TTC549 (cell line): ENCODE measurements at regions not wholly inside any gene's neighbourhood (a gene's known extent, or its start where the extent isn't known, plus 50 kb on each side); places are given as distances from the start of the nearest gene placed in this dataset.

ENCODE experiments used
- FAIRE-seq: peaks from 2 replicates; lab custom pipeline; 2012; peaks lifted over from hg19 to GRCh38; lab: Jason Lieb, UNC

DNA sequence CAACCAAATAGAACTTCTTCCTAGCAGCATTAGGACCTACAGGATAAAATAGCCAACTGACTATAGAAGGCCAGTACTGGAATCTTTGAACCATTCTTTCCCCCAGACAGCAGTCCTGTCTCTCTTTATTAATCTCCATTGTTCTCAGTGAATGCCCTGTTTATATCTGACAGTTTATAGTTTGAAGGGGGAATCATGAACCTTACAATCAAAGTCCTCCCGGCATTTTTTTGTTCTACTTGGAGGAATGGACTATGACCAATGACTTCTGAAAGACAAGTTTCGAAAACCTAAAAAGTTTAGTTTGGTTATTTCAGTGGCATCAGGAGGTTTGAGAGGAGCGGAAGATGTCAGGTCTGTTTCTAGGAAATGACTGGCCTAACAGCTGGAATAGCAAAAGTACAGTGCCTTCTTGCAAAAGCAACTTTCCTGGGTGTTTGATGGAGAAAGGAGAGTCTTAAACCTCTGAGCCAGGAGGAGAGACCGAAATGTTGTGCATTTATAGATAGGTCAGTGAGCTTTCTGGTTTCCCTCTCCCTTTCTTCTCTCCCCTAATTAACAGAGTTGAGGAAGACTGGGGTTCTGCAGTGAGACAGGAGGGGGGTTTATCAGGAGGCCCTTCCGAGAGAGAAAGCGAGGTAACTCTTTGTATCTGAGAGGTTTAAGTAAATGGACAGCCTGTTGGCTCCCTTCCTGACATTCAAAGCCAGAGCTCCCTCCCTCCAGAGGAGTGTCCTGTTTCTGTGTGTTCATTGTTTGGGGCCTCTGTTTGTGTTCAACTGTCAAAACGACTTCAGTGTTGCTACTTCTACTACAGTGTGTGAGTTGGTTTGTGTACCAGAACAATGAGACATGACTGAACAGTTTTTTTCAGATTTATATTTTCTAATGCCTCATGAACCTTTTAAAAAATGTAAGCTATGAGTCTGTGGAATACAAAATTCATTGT is 383.0 kb upstream of the RARB start:
- FAIRE-seq: no peak

DNA sequence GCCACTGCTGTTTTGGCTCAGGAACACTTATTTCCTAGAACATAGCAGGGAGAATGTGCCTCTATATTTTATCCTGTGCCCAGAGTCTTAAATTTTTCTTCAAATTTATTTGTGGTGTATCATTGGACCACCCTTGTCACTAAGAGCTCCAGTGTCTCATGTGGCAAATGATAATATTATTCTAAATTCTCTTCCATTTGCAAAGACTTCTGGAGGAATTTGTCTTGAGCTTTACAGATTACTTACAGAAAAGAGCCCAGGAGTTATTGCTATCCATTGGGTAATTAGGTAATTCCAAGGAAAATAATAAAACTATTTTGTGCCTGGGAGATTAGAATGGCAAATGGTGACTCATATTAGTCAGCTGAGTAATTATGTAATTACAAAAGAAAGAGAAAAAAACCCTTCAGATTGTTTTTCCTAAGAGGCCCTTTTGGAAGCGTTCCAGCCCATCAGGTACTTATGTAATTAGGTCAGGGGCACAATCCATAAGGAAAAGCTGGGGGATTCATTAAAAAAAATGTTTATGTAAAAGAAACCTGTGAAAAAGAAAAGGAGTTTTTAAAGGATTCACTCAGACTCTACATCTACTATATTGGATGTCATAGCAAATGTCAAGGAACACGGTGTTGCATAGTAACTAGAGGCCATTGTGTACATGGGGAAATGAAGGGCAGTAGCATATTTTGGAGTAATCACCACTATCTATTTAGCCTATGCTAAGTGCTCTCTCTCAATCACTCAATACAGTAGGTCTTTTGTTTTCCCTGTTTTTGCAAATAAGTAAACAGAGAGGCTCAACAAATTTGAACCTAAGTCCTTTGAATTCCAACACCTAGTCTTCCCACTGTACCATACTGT is 380.9 kb upstream of the RARB start:
- FAIRE-seq: no peak

DNA sequence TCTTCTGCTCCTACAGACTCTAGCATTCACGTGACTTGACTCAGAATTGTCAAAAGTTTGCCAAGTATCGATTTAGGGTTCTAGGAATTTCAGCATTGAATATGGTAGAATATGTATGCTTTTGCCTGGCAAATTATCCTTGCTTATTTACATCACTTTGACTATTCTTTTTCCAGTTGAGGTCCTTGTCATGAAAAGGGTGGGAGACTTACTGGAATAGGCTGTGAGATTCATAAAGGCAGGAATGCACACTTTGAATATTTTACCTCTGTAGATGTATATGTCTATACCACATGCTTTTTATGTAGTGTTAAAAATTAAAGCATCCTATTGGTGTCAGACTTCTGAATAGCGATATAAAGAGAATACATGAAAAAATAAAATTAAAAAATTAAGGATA is 378.8 kb upstream of the RARB start:
- FAIRE-seq: no peak

DNA sequence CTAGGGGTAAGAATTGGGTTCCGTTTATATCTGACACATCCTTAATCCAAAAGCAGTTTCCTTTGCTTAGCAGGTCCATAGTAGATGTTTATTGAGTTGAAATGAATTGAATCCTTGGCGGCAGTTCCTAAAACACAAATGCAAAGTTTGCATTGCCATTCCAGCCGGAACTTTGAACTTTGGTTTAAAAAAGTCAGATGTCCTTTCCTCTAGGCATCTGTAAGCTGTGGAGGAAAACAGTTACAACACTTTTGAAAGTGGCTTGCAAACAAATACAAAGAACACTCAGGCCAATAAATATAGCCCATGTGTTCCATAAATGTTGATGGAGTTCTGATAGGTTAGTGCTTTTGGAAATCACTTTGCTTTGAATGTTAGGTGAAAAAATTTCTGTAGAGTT is 374.7 kb upstream of the RARB start:
- no peak for FAIRE-seq

DNA sequence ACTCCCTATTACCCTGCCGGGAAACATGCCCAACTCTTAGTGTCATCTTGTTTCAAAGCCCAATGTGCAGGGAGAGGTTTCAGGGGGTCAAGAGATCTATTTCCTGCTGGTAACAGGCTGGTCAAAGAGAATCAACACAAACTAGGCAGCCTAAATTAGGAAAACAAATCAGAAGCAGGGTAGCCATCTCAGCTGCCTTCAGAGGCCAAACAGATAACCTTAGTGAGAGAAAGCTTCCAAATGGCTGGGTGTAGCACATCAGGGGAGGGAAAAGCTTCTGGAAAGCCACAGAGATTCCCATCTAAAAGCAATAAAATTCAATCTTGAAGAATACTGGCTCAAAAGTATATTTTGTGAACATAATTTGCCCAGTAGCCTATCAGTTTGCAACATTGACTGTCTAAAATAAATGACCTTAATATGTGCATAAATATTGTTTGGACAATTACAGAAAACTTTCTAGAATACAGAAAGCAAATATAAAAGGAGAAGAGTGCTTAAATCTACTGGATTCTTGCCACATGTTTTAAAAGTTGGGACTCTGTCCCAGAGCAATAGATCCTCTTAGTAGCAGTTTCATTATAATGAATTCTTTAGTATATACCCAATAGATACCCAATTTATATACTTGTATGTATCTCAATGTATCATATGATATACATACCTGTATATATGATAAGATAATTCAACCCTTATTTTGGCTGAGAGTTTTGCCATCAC is 371.9 kb upstream of the RARB start:
- no peak for FAIRE-seq

DNA sequence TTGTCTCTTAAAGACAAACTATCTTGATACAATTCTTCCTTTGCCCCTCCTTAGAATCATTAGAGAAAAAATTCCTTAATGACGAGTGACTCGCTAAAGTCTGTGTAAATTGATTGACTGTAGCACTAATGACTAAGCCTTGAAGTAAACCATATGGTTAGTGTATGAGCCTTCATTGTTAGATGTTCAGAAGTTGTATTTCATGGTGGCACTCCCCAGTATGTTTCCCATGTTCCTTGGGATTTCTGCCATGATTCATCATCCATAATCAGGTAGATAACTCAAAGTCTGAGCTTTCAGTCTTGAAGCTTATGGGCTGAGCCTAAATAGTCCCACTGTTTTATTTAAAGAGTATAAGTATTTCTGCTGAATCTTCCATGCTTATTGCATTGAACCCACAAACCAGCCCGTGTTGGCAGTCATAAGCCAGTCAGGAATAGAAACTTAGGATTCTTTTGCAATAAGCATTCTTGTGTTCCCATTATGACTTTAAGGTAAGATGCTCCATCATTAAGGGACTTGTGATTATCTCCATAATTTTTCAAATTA is 371.2 kb upstream of the RARB start:
- FAIRE-seq: no peak

DNA sequence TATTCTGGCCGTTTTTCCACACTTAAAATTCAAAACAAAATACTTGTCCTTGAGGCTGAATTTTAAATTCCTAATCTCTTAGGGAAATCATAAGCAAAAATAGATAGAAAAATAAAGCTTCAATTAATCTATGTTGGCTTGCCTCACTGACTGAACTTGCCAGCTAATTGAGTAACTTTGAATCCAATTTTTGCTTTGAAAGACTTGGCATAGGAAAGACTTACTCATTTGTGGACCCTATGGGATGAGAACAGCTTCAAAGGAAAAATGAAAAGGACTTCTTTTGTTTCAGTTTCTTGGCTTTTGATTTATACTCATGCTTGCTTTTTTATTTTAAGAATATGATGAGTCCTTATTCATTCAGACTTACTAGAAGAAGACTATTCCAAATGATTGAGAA is 370.7 kb upstream of the RARB start:
- no peak for FAIRE-seq

DNA sequence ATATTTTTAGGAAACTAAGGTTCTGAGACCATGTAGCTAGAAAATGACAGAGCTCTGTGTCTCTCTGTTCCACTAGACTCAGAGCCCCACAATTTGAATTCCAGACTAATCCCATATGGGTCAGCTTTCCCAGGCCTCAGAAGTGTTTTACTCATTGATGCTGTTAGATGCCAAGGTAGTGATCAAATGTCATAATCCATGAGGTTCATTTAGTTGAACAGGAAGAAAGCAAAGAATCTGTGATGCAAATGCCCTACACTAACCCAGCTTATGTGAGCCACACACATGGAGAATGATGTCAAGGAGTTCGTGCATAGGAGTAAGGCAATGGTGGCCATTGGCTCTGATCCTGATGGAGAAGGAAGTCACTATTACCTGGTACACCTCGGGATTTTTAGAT is 363.4 kb upstream of the RARB start:
- FAIRE-seq: no peak

DNA sequence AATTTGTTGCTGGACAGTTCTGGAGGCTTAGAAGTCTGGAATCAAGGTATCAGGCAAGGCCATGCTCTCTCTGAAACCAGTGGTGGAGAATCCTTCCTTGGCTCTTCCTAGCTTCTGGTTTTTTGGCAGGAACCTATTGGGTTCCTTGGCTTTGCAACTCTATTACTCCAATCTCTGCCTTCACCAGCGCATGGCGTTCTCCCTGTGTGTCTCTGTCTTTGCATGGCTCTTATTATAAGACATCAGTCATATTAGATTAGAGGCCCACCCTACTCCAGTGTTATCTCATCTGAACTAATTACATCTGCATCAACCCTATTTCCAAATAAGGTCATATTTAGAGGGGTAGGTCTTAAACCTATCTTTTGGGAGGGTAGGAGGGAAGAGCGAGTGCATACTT is 358.1 kb upstream of the RARB start:
- no peak for FAIRE-seq

DNA sequence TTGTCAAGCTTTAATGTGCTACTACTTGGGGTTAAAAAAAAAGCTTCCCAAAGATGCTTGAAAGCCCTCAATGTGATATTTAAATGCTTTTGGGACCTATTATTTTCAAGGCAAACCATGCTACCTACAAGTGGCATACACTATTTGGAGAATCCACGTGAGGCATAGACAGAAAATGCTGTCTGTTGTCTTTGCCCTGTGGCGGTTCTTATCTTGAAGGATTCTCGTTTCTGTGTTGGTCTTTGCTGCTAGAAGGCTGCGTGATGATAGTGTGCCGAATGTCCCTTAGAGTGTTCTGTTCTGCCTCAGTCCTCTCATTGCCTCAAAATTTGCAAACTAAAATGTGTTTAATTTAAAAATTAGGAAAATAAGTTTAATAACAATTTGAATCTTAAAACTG is 356.2 kb upstream of the RARB start:
- FAIRE-seq: no peak

DNA sequence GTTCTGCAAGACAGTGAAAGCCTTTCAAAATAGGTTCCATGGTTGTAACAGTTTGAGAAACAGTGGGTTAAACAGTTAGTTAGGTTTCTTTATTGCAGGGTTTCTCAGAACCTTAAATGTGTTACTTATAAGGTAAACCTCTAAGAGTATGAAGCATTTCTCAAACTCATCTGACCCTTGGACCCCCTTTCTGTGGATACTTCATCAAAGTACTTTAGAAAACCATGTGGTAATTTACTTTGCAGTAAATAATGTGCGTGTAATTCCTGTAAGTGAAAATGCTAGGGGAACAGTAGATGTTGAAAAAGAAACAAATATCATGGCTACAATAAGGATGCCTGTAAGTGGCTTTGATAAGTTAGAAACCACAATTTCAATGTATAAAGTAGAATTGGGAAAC is 354.6 kb upstream of the RARB start:
- FAIRE-seq: no peak

DNA sequence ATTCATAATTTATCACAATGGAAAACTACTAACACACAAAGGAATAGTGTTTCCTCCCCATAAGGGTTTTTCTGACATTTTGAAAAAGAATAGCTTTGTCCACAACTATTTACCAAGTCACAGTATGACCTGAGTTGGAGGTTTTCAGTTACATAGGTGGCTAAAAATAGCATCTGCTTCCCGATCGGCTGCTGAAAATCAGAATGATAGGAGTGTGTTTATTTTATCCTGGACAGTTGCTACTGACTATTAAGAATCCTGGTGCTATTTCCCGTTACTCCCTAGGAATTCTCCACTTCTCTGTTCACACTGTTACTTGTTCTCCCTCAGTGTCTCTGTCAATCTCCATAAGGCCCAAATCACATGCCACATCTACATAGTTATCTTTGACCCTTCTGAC is 353.9 kb upstream of the RARB start:
- no peak for FAIRE-seq

DNA sequence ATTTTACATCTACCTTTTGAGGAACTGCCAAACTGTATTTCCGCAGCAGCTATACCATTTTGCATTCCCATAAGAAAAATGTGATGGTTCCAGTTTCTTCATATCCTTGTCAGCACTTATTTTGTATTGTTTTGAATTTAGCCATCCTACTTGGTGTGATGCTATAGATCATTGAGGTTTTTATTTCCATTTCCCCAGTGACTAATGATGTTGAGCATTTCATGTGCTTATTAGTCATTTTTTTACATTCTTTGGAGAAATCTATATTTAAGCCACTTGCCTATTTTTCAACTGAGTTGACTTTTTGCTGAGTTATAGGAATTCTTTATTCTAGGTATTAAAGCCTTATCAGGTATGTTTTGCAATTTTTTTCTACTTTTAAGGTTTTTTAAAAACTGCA is 347.6 kb upstream of the RARB start:
- no peak for FAIRE-seq

DNA sequence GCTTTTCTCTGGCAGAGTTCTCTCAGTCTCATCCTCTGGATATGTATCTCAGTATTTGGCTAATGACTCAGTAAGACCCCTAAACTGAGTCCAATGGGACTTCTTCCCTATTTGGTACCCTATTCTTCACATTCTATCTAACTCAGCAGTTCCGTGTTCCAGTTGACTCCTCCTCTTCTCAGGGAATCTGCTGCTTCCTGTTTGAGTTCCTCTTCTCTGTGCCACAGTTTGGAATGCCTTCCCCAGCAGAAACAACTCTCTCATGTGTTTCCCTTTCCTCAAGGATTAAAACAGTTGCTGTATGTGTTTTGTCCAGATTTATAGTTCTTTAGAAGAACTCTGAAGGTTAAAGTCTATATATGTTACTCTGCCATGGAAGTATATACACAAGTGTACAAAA is 344.0 kb upstream of the RARB start:
- no peak for FAIRE-seq

DNA sequence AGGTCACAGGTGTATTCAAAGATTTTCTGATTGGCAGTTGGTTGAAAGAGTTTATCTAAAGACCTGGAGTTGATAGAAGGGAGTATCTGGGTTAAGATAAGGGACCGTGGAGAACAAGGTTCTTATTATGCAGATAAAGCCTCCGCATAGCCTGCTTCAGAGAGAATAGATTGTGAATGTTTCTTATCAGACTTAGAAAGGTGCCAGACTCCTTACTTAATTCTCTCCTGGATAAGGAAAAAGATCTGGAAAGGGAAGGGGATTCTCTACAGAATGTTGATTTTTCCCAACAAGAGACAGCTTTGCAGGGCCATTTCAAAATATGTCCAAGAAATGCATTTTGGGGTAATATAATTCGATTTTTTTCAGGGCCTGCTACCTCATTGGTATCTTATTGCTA is 341.3 kb upstream of the RARB start:
- FAIRE-seq: no peak

DNA sequence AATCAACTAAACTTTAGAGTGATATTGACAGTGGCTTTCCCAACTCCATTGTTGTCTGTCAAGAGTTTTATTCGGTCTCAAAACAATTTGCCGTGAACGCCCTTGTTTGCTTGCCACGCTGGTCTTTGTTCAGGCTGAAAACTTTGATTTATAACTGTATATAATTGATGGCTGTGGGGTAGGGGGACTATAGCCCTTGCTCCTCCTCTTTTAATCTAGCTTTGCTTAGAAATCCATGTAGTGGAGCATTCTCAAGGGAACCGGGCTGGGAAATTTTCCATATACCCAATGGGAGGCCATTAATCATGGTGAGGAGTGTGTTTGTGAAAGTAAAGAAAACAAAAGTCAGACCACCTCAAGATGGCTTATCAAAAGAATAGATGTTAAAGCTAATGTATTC is 339.8 kb upstream of the RARB start:
- FAIRE-seq: no peak

DNA sequence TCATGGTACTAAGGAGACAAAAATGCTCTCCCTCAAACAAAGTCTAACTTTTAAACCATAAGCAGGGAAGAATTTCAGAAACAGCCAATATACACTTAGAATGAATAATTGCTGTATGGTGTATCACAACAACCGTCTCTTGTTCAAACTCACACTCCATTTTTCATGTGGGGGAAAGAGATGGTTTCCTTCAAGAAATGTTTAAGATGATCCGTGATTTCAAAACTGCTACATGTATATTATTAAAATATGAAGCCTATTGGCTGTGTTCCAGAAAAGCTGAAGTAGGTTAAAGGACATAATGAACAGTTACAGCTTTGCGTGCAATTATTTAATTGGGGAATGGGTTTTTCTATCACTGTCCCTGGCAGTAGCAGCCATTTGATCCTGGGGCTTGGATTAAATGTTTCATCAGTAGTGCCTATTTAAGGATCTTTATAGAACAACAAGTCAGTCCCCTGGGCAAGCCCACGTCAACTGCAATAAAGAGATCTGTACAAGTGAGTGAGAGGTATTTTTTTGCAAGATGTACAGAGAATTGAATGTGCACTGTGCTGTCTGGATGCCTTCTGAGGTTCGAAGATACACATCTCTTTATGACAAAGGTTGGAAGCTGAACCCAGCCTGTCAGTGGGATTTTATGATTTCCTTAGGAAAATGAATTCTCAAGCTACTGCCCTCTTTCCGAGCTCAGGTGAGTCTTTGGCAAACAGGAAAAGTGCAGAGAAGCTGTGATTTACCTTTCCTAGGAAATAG is 337.2 kb upstream of the RARB start:
- FAIRE-seq: no peak

DNA sequence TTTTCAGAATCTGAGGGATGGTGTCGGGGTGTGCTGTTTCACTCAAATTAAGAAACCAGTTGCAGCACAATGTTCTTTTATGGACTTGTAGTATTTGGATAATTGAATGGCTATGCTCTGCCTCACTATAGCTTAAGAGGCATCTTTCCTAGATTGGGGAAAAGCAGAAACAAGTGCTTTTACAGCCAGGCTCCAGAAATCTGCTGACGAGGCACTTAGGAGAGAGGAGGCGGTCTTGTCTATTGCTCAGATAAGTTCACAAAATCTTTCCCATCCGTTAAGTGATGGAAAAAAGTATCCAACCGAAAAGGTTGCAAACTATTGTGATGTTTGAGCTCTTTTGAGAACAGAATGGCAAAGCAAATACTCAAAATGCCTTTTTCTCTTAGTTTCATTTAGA is 336.1 kb upstream of the RARB start:
- no peak for FAIRE-seq

DNA sequence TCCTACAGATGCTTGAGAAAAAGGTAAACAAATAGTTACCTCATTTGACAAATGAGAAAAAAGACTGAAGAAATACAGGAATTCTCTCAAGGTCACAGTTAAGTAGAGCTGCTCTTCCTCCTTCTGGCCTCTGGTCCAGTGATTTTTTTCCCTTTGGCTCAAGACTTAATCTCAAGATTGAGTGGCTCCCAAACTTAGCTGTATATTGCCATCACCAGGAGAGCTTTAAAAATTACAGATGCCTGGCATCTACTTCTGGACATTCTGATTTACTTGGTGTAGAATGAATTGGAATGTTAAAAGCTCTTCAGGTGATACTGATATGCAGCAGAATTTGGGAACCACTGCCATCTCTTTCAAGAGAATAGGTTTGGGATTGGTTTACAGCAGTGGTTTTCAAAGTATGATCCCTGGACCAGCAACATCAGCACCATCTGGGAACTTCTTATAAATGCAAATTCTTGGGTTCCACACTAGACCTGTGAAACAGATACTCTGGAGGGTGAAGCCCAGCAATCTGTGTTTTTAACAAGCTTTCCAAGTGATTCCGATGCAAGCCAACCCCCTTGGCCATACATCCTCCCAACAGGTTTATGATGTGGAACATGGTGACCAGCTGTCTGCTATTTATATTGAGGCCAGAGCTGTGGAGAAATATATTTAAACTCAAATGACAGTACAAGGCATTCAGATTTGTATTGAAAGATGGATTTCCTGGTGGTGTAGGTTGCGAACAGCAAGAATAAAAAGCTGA is 333.0 kb upstream of the RARB start:
- no peak for FAIRE-seq

DNA sequence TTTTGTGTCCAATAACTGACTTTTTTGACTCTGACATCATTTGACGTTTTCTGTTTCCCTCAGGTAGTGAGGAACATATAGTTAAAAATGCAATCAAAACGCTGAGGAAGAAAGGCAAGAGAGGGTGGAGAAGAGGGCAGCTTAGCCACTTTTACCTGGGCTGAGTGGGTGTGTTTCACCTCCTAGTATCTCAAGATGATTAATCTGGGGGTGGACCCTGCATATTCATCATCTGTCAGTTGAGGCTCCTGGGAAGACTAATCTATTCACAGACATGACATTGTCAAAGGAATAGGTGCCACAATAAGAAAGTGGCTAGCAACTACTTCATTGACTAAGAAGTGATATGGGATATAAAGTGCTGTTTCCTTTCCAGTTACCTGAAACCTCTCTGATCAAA is 331.5 kb upstream of the RARB start:
- no peak for FAIRE-seq

DNA sequence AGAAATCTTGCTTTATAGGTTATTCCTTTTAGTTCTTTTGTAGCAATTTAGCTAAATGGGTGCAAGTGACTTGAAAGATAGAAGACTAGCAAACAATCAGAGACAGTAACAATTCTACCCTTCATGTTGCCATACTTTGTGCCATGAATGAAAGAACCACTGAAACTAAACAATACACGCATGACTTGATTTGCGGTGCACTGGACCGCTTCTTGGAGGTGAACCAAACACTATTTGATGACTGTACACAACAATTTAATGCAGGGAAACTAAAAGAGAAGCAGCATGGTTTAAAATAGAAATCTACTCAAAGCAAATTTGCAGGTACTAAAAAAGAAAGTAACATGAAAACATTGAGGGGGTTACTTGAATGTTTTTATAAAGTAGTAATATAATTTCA is 331.0 kb upstream of the RARB start:
- no peak for FAIRE-seq
